Ovary (tissue), 3 donors: ENCODE measurements at regions not wholly inside any gene's neighbourhood (a gene's known extent, or its start where the extent isn't known, plus 50 kb on each side); places are given as distances from the start of the nearest gene placed in this dataset.

ENCODE experiments used
- EP300 ChIP-seq: sonication (generic); formaldehyde crosslinking; IDR thresholded peaks from one replicate; pipeline ENCODE4 v1.6.1; 2017; ENCODE audit warnings: antibody characterized with exemption
- POLR2A ChIP-seq: fragments of 450-650 bp; IDR thresholded peaks from one replicate; pipeline ENCODE4 v1.6.1; 2017; ENCODE audit warnings: antibody characterized with exemption, mild to moderate bottlenecking, moderate library complexity
- TF ChIP-seq, protein P1 (sequence below), 3 donors: fragments of 450-650 bp in 2 of 3; fragments of 200-600 bp in 1 of 3; IDR thresholded peaks; one replicate each; pipeline versions ENCODE4 v1.5.1 to v1.8.0; 2016 to 2022; ENCODE audit warnings: antibody characterized with exemption in 3 of 3, mild to moderate bottlenecking in 1 of 3
- donor health status: DM: no; HTN: no; CAD: no.

GRCh38 chr13:111927181-111927540 is 139.8 kb upstream of the SOX1 start:
- TF ChIP-seq, protein P1, sequence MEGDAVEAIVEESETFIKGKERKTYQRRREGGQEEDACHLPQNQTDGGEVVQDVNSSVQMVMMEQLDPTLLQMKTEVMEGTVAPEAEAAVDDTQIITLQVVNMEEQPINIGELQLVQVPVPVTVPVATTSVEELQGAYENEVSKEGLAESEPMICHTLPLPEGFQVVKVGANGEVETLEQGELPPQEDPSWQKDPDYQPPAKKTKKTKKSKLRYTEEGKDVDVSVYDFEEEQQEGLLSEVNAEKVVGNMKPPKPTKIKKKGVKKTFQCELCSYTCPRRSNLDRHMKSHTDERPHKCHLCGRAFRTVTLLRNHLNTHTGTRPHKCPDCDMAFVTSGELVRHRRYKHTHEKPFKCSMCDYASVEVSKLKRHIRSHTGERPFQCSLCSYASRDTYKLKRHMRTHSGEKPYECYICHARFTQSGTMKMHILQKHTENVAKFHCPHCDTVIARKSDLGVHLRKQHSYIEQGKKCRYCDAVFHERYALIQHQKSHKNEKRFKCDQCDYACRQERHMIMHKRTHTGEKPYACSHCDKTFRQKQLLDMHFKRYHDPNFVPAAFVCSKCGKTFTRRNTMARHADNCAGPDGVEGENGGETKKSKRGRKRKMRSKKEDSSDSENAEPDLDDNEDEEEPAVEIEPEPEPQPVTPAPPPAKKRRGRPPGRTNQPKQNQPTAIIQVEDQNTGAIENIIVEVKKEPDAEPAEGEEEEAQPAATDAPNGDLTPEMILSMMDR (IDR thresholded peaks at IDR 0.05), result no peak
- TF ChIP-seq EP300 (no peak), POLR2A (no peak)
